ENCODE measurements at regions not wholly inside any gene's neighbourhood (a gene's known extent, or its start where the extent isn't known, plus 50 kb on each side); places are given as distances from the start of the nearest gene placed in this dataset.

DNA sequence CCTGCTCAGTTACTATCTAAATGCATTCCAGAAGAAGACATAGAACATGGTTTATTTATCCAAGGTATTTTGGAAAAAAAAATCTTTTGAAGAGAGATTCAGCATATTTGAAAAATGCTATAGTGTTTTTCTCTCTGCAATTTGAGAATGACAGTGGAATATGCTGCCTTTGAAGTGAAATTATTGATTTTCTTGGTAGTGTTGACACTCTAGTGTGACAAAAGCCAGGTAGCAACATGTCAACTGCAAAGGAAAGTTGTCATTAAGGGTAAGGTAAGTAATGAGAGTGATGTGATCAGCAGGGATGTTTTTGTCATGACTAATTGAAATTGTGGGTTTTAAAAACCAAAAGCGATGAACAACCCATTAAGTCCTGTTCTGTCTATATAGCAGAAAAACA lies 1387.1 kb upstream of the TMEFF2 start (continued):
- TF ChIP-seq ZNF468 (CRISPR knock-in tag; IDR thresholded peaks at IDR 0.05), result no peak
- TF ChIP-seq, protein P1, sequence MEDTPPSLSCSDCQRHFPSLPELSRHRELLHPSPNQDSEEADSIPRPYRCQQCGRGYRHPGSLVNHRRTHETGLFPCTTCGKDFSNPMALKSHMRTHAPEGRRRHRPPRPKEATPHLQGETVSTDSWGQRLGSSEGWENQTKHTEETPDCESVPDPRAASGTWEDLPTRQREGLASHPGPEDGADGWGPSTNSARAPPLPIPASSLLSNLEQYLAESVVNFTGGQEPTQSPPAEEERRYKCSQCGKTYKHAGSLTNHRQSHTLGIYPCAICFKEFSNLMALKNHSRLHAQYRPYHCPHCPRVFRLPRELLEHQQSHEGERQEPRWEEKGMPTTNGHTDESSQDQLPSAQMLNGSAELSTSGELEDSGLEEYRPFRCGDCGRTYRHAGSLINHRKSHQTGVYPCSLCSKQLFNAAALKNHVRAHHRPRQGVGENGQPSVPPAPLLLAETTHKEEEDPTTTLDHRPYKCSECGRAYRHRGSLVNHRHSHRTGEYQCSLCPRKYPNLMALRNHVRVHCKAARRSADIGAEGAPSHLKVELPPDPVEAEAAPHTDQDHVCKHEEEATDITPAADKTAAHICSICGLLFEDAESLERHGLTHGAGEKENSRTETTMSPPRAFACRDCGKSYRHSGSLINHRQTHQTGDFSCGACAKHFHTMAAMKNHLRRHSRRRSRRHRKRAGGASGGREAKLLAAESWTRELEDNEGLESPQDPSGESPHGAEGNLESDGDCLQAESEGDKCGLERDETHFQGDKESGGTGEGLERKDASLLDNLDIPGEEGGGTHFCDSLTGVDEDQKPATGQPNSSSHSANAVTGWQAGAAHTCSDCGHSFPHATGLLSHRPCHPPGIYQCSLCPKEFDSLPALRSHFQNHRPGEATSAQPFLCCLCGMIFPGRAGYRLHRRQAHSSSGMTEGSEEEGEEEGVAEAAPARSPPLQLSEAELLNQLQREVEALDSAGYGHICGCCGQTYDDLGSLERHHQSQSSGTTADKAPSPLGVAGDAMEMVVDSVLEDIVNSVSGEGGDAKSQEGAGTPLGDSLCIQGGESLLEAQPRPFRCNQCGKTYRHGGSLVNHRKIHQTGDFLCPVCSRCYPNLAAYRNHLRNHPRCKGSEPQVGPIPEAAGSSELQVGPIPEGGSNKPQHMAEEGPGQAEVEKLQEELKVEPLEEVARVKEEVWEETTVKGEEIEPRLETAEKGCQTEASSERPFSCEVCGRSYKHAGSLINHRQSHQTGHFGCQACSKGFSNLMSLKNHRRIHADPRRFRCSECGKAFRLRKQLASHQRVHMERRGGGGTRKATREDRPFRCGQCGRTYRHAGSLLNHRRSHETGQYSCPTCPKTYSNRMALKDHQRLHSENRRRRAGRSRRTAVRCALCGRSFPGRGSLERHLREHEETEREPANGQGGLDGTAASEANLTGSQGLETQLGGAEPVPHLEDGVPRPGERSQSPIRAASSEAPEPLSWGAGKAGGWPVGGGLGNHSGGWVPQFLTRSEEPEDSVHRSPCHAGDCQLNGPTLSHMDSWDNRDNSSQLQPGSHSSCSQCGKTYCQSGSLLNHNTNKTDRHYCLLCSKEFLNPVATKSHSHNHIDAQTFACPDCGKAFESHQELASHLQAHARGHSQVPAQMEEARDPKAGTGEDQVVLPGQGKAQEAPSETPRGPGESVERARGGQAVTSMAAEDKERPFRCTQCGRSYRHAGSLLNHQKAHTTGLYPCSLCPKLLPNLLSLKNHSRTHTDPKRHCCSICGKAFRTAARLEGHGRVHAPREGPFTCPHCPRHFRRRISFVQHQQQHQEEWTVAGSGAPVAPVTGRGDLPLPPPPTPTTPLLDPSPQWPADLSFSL (CRISPR knock-in tag; IDR thresholded peaks at IDR 0.05), result no peak
- TF ChIP-seq HOXA5 (CRISPR knock-in tag; IDR thresholded peaks at IDR 0.05), result no peak
- TF ChIP-seq, protein P2, sequence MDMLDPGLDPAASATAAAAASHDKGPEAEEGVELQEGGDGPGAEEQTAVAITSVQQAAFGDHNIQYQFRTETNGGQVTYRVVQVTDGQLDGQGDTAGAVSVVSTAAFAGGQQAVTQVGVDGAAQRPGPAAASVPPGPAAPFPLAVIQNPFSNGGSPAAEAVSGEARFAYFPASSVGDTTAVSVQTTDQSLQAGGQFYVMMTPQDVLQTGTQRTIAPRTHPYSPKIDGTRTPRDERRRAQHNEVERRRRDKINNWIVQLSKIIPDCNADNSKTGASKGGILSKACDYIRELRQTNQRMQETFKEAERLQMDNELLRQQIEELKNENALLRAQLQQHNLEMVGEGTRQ (IDR thresholded peaks at IDR 0.05; ENCODE audit: low read depth, low read length), result no peak
- TF ChIP-seq, protein P2 (CRISPR knock-in tag; IDR thresholded peaks at IDR 0.05; ENCODE audit: borderline replicate concordance), result no peak
- TF ChIP-seq, protein P3, sequence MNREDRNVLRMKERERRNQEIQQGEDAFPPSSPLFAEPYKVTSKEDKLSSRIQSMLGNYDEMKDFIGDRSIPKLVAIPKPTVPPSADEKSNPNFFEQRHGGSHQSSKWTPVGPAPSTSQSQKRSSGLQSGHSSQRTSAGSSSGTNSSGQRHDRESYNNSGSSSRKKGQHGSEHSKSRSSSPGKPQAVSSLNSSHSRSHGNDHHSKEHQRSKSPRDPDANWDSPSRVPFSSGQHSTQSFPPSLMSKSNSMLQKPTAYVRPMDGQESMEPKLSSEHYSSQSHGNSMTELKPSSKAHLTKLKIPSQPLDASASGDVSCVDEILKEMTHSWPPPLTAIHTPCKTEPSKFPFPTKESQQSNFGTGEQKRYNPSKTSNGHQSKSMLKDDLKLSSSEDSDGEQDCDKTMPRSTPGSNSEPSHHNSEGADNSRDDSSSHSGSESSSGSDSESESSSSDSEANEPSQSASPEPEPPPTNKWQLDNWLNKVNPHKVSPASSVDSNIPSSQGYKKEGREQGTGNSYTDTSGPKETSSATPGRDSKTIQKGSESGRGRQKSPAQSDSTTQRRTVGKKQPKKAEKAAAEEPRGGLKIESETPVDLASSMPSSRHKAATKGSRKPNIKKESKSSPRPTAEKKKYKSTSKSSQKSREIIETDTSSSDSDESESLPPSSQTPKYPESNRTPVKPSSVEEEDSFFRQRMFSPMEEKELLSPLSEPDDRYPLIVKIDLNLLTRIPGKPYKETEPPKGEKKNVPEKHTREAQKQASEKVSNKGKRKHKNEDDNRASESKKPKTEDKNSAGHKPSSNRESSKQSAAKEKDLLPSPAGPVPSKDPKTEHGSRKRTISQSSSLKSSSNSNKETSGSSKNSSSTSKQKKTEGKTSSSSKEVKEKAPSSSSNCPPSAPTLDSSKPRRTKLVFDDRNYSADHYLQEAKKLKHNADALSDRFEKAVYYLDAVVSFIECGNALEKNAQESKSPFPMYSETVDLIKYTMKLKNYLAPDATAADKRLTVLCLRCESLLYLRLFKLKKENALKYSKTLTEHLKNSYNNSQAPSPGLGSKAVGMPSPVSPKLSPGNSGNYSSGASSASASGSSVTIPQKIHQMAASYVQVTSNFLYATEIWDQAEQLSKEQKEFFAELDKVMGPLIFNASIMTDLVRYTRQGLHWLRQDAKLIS (CRISPR knock-in tag; IDR thresholded peaks at IDR 0.05), result no peak
- TF ChIP-seq, protein P4, sequence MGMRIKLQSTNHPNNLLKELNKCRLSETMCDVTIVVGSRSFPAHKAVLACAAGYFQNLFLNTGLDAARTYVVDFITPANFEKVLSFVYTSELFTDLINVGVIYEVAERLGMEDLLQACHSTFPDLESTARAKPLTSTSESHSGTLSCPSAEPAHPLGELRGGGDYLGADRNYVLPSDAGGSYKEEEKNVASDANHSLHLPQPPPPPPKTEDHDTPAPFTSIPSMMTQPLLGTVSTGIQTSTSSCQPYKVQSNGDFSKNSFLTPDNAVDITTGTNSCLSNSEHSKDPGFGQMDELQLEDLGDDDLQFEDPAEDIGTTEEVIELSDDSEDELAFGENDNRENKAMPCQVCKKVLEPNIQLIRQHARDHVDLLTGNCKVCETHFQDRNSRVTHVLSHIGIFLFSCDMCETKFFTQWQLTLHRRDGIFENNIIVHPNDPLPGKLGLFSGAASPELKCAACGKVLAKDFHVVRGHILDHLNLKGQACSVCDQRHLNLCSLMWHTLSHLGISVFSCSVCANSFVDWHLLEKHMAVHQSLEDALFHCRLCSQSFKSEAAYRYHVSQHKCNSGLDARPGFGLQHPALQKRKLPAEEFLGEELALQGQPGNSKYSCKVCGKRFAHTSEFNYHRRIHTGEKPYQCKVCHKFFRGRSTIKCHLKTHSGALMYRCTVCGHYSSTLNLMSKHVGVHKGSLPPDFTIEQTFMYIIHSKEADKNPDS (CRISPR knock-in tag; IDR thresholded peaks at IDR 0.05), result no peak
- no peak for TF ChIP-seq CCAR2 (optimal IDR thresholded peaks at IDR 0.05; ENCODE audit: low read depth, low read length)
- no peak for TF ChIP-seq ZFP62 (CRISPR knock-in tag; IDR thresholded peaks at IDR 0.05)
- TF ChIP-seq ZNF12 (CRISPR knock-in tag; IDR thresholded peaks at IDR 0.05), result no peak
- TF ChIP-seq SP4 (CRISPR knock-in tag; IDR thresholded peaks at IDR 0.05), result no peak
- TF ChIP-seq ZNF207 (IDR thresholded peaks at IDR 0.05; ENCODE audit: borderline replicate concordance), result no peak
- TF ChIP-seq TBX3 (IDR thresholded peaks at IDR 0.05; ENCODE audit: borderline replicate concordance), result peak; percentile 35; the same call in 1 of the 2 replicates
- peak; percentile 57 for TF ChIP-seq TCF7 (IDR thresholded peaks at IDR 0.05; ENCODE audit: low read depth)
- no peak for TF ChIP-seq ZNF792 (CRISPR knock-in tag; IDR thresholded peaks at IDR 0.05)
- peak; percentile 45; the same call in 1 of the 2 replicates for TF ChIP-seq KAT2B (IDR thresholded peaks at IDR 0.05; ENCODE audit: borderline replicate concordance, low read depth, low read length)
- TF ChIP-seq ZNF383 (CRISPR knock-in tag; IDR thresholded peaks at IDR 0.05; ENCODE audit: borderline replicate concordance), result no peak
- 0 out of 2 replicates have a peak, but pooled peaks have one; percentile 42 for TF ChIP-seq GATAD2A (CRISPR knock-in tag; IDR thresholded peaks at IDR 0.05)
